ENCODE measurements at regions not wholly inside any gene's neighbourhood (a gene's known extent, or its start where the extent isn't known, plus 50 kb on each side); places are given as distances from the start of the nearest gene placed in this dataset.
"Not testable (repeated sequence)": the region's sequence is repeated elsewhere in the genome, so short reads cannot be mapped to it uniquely, and the experiment has no call there.

DNA sequence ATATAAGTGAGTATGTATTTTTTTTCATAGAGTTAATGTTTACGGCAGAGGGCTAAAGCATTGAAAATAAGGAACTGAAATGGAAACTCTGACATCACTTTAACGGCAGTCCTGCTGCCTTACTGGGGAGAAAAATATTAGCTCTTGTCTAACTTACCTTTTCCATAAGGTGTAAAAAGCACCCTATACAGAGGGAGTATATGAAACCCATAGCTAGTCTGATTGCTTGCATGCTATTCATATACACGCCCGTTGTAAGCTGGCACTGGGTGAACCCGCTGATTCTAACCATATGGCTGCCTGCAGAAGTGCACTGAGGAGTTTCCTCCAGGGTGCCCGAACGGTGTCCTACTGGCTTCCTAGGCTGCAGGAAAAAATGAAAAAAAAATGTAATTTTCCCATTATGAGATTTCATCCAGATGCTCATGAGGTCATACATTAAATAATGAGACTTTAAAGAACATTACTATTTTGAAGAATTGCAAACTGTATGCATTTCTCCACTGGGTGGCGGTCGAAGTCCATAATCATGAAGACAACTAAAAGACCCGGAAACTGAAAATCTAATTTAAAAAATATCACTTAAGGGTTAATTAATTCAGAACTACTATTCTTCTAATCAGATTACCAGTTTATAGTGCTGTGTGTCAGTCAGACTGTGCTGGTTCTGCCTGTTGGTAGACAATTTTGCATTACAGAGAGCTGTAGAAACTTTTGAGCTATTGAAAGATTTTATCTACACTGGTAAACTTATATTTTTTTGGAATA is 144.7 kb downstream of the ALX1 start:
- intact Hi-C loops (cut with DNase I): no loop called here
- no peak for DNase-seq

DNA sequence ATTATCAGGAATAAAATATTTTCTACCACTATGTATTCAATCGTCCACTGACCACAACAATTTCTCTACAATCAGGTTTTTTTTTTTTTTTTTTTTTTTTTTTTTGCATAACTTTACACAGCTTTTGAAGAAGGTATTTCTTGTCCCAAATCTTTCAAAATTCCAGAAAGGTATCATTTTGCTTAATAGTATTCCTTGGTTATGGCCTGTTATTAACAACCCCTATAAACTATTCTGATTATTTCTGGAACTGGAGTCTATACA is 145.3 kb downstream of the ALX1 start:
- DNase-seq: no peak
- intact Hi-C loops (cut with DNase I): no loop called here

DNA sequence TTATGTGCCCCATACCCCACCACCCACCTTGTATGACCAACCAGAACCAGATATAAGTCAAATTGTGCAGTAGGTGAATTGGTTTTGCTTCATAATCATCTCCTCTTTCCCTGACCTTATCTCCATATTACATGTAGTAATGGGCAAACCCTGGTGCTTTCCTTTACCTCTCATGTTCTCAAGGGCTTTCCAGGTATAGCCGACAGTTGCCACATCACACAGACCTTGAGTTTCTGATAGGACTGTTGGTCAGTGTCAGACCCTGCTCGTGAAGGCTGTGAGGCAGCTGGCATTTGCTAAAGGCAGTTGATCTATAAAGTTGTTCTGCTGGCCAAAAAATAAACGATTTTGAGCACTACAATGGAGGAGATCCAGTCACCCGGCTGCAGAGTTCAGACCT is 145.9 kb downstream of the ALX1 start:
- no peak for DNase-seq
- intact Hi-C loops (cut with DNase I): no loop called here

DNA sequence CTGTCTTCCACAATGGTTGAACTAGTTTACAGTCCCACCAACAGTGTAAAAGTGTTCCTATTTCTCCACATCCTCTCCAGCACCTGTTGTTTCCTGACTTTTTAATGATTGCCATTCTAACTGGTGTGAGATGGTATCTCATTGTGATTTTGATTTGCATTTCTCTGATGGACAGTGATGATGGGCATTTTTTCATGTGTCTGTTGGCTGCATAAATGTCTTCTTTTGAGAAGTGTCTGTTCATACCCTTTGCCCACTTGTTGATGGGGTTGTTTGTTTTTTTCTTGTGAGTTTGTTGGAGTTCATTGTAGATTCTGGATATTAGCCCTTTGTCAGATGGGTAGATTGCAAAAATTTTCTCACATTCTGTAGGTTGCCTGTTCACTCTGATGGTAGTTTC is 153.1 kb downstream of the ALX1 start:
- DNase-seq; intact Hi-C loops (cut with DNase I): not testable (repeated sequence)

DNA sequence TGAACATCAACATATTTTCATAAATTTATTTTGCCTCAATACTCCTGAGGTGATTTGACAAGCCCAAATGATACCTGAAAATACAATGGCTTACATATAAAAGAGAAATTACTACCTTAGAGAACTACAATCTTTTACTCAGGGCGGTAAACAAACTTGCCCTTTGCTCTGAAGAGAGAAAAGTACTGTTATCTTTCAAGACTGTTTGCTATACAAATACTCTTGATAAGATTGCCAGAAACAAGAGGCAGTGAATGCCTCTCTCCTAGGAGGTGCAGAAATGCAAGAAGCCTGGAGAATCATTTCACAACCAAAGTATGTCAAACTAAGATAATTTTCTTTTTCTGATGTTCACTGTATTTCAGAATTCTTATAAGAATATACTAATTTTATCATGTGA is 160.3 kb downstream of the ALX1 start:
- intact Hi-C loops (cut with DNase I): loop anchor here (10.0 kb wide), 1 partner anchor 125 kb away; no protein-coding TSS in a partner anchor
- DNase-seq: no peak

DNA sequence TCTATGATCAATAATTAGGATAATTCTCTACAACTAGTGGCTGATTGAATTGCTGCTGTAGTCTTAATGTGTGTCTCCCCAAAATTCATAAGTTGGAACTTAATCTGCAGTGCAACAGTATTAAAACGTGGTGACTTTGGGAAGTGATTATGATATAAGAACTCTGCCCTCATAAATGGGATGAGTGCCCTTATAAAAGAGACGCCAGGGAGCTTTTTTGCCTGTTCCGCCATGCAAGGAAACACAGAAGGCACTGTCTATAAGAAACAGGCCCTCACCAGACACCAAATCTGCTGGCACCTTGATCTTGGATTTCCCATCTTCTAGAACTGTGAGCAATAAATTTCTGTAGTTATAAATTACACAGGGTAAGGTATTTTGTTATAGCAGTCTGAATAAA is 161.0 kb downstream of the ALX1 start:
- intact Hi-C loops (cut with DNase I): loop anchor here (10.0 kb wide), 1 partner anchor 126 kb away; no protein-coding TSS in a partner anchor
- DNase-seq: no peak

DNA sequence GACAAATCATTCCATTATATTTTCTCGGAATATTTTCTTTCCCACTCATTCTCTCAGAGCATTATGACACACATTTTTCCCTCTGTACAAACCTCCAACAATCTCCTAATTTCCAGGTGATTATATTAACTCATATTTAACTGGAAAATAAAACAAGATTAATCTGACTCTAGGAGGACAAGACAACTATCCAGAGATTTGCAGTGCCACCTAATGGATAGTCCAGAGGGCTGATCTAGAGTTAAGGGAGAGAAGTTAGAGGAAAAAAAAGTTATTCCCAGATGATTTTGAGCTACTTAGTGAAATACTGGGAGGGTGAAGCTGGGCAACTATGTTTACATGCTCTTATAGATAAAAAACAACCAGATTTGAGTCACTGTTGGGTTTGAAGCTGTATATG is 161.7 kb downstream of the ALX1 start:
- DNase-seq: no peak
- intact Hi-C loops (cut with DNase I): loop anchor here (10.0 kb wide), 1 partner anchor 127 kb away; no protein-coding TSS in a partner anchor

DNA sequence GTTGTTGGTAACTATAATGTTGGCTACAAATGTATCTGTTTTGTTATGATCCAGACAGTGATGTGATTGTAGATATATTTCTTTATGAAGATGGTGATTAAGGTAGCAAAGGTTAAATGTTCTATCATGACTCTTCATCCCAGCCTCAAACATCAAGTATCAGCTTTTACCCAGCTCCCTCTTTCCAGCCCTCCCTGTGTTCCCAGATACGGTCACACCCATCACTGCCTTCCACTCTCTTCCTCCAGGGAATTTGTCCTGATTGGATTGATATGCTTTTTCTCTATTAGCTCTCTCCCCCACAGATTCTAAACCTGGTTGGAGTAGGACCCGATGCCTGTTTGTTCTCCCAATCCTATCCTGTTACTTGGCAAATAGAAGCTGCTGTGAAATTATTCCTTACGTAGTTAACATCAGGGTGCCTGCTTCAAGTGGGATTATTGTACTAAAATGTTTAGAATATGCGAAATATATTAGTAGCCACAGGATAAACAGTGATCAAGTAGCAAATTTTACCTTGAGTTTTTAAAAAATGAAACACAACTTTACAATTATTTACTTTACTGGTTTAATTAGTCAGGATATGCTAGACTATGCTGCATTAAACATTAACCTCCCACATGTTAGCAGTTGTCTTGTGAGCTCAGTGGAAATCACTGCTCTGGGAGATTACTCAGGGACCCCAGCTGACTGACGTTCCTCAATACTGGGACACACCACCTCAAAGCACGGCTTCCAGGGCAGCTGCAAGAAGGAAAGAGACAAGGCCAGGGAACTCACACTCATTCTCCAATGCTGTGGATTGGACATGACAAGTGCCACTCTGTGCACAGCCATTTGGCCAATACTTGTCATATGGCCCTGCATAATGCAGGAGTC is 165.3 kb downstream of the ALX1 start:
- peak in 1 of 10 donors; percentile 46 for DNase-seq
- intact Hi-C loops (cut with DNase I): loop anchor here (5.0 to 10.0 kb wide), 2 partner anchors 130 to 368 kb away; no protein-coding TSS in a partner anchor

DNA sequence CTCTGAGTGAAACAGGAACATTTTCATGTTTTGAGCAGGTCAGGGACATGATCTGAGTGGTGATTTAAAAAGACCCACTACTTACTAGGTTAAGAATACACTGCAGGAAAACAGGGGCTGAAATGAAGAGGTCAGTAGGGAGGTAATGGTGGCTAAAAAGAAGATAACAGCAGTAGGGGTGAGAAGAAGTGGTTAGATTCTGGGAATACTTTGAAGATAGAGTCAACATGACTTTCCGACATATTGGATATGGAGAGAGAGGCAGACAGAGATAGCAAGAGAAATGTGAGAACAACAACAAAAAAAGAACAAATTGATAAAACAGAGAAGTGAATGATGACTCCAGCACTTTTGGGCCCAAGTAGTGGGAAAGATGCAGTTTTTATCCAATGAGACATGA is 168.0 kb downstream of the ALX1 start:
- intact Hi-C loops (cut with DNase I): loop anchor here (5.0 to 10.0 kb wide), 2 partner anchors 133 to 371 kb away; no protein-coding TSS in a partner anchor
- no peak for DNase-seq

DNA sequence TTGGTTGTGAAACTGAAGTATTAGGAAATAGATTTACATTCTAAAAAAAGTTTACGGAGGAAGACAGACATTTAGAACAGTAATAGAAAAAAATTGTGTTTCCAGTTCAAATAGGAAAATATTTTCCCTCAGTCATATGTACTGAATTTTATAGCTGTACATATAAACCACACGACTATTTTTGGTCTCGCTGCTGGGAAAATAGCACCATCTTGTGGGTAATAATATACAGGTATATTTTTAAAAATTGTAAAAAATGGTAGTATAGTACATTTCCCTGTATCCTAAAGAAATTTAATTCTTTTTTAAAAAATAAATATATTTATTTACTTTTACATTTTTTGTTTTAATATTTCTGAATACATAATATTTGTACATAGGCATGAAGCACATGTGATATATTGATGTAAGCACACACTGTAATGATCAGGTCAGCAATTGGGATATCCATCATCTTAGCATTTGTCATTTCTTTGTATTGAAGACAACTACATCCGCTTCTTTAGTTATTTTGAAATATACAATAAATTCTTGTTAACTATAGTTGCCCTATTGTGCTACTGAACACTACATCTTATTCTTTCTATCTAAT is 168.6 kb downstream of the ALX1 start:
- DNase-seq: no peak
- intact Hi-C loops (cut with DNase I): loop anchor here (5.0 to 10.0 kb wide), 2 partner anchors 134 to 371 kb away; no protein-coding TSS in a partner anchor

DNA sequence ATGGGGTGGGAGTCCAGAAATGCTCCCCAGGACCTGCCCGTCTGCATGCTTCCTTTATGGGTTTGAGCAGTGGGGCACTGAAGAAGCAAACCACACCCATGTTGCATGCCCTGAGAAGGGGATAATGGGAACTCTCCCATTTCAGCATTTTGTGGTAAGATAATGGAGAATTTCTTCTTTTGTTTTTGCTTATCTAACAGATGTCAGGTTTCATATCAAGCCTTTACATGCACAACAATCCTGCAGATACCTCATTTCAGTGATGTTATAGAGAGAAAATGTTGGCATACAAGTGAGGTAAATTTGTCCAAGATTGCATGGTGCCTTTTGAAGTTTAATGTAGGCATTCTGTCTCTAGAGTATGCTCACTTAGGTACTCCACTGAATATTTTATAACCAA is 177.0 kb downstream of the ALX1 start:
- intact Hi-C loops (cut with DNase I): no loop called here
- DNase-seq: no peak

DNA sequence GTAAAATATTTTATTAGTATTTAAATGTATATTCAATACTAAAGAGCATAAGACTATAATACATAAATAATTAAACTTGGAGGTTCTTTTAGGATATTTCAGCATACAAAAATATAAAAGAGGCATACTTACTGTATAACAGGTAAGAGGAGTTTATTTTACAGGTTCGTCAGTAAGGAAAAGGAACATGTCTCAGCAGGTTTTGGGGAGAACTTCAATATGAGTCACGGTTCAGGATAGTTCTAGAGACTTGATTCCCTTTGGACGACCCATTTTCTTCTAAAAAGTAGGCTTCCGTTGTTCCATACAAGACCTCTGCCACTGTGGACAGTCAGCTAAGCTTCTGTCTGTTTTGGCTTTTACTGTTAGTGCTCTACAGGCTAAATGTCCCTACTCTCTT is 181.1 kb downstream of the ALX1 start:
- intact Hi-C loops (cut with DNase I): no loop called here
- no peak for DNase-seq

DNA sequence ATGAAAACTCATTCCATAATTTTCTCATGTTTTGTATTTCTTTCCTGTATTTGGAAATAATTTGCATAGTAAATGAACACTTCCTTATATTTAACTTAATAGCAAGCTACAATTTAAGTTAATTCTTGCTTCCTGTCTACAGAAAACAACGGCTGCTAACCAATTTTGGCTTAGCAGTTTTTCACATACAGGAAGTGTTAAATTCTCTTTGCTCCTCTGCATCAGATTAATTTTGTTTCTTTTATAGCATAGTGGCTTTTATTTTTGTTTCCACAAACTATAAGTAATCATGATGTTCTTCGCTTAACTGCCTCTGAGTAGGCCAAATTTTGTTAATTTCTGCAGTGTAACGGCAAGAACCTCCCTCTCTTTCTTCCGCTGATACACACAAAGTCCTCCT is 182.9 kb downstream of the ALX1 start:
- no peak for DNase-seq
- intact Hi-C loops (cut with DNase I): no loop called here

DNA sequence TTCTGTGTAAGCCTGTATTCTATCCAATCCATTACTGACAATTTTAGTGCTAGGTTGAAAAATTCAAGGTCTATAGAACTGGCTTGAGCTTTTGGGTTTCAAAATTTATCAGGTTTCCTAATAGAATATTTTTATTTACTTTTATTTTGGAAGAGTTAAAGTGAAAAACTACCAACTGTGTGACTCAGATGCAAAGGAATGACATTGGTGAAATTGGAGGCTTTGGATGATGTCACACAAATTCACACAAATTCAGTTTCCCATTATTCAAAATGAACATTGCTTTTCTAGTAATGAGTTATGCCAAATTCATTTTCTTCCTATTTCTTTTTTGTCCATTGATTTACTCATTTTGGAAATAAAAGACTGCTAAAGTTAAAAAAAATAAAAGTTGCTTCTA is 186.9 kb downstream of the ALX1 start:
- no peak for DNase-seq
- intact Hi-C loops (cut with DNase I): loop anchor here (5.0 kb wide), 1 partner anchor 405 kb away; the partner anchor contains the start of gene NTS

DNA sequence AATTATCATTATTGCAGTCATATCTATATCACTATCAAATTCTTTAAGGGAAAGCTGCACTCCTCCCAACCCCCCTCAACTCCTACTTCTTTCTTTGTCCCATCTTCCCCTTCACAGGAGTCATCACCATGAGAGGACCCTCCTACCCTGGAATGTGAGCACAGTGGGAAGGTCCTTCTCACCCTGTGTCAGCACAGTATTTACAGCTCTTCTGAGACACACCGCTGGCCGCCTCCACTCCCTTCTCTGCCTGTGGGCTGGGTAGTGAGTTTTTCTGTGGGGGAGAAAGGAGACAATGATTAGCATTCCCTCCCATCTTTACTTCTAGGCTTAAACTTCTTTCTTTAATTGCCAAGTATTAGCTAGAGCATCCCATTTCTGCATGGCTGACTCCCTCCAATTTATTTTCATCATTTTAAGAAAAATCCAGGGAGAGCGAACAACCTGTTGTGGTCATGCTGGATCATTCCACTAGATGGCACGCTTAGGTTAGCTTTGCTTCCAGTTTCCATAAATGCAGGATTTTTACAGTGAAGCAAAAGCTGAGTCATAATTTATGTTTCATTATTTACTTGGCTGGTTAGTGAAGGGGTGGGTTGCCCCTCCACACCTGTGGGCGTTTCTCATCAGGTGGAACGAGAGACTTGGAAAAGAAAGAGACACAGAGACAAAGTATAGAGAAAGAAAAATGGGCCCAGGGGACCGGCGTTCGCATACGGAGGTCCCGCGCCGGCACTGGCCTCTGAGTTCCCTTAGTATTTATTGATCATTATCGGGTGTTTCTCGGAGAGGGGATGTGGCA is 188.5 kb downstream of the ALX1 start:
- DNase-seq: peak in 5 of 10 donors; percentile 35 to 76 (median 48)
- intact Hi-C loops (cut with DNase I): loop anchor here (2.0 to 5.0 kb wide), 2 partner anchors 404 to 452 kb away; partner anchors contain the start of gene NTS

DNA sequence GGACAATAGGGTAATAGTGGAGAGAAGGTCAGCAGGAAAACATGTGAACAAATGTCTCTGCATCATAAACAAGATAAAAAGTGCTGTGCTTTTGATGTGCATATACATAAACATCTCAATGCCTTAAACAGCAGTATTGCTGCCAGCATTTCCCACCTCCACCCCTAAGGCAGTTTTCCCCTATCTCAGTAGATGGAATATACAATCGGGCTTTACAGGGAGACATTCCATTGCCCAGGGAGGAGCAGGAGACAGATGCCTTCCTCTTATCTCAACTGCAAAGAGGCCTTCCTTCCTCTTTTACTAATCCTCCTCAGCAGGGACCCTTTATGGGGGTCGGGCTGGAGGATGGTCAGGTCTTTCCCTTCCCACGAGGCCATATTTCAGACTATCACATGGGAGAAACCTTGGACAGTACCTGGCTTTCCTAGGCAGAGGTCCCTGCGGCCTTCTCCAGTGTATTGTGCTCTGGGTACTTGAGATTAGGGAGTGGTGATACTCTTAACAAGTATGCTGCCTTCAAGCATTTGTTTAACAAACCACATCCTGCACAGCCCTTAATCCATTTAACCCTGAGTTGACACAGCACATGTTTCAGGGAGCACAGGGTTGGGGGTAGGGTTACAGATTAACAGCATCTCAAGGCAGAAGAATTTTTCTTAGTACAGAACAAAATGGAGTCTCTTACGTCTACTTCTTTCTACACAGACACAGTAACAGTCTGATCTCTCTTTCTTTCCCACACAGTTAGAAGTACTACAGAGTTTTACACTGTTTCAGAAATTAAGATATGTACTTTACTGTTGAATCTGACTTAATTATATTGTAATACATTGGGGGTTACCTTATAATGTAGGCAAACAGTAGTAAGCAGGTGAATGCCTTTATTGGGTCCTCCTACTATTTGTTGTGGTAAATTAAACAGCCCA is 189.4 kb downstream of the ALX1 start:
- not testable (repeated sequence) for DNase-seq
- intact Hi-C loops (cut with DNase I): loop anchor here (2.0 to 5.0 kb wide), 2 partner anchors 403 to 451 kb away; partner anchors contain the start of gene NTS

DNA sequence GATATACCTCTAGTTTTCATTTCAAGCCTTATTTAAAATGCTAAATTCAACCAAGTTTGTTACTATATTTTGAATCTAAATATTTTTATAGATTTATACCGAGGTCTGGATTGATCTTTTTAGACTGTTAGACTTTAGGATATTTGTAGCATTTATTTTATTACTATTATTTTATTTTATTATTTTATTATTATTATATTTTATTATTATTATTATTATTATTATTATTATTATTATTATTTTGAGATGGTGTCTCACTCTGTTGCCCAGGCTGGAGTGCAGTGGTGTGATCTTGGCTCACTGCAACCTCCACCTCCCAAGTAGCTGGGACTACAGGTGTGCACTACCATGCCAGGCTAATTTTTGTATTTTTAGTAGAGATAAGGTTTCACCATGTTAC is 195.3 kb downstream of the ALX1 start:
- intact Hi-C loops (cut with DNase I); DNase-seq: not testable (repeated sequence)

DNA sequence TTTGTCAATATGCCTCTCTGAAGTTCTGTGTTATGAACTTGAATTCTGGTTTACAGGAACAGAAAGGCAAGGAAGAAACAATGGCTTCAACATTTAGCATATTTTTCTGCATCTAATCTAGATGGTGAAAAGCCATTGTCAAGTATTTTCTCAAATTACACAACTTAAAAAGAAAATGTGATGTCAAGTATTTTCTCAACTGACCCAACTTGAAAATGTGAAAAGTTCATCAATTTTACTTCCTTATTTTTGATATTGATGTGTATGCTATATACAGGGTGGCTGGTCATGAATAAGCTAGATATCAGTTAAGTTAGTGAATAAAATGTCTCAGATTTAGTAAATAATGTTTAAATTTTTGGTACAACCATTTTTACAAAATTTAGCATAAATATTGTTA is 196.7 kb downstream of the ALX1 start:
- no peak for DNase-seq
- intact Hi-C loops (cut with DNase I): no loop called here

DNA sequence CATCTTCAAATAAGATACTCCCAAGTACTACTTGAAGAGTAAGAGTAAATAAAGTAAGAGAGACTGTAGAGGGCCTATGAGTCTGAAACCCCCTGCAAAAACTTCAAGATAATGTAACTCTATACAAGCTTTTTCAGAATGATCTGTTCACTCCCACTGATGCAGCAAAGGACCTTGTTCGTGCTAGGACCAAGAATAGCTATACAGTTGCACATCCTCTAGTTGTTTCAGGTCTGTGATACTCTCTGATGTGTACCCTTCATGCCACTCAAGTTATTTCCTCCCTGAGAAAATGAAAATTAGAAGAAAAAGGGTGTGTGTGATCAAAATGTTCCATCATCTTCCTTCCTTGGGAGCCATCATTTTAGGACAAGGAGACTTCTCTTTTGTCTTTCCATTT is 204.4 kb downstream of the ALX1 start:
- intact Hi-C loops (cut with DNase I): no loop called here
- DNase-seq: no peak
